ENCODE measurements at regions not wholly inside any gene's neighbourhood (a gene's known extent, or its start where the extent isn't known, plus 50 kb on each side); places are given as distances from the start of the nearest gene placed in this dataset.

DNA sequence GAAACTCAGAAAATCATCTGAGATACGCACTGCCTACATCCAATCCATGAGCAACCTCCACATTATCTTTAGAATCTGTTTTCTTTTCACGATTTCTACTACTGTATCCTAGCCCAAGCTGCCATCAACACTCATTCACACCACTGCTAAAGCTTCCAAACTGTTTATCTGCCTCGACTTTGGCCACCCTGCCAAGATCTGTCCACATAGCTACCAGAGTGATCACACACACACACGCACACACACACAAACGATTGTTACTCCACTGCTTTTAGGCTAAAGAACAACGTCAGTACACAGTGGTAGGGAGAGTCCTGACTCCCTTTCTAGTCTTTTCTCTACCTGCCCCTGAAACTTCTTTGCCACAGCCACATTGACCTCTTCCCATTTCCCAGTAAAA is 142.0 kb downstream of the CCDC71L start:
- TF ChIP-seq EP300 (IDR thresholded peaks at IDR 0.05): no peak
- TF ChIP-seq, protein P1, sequence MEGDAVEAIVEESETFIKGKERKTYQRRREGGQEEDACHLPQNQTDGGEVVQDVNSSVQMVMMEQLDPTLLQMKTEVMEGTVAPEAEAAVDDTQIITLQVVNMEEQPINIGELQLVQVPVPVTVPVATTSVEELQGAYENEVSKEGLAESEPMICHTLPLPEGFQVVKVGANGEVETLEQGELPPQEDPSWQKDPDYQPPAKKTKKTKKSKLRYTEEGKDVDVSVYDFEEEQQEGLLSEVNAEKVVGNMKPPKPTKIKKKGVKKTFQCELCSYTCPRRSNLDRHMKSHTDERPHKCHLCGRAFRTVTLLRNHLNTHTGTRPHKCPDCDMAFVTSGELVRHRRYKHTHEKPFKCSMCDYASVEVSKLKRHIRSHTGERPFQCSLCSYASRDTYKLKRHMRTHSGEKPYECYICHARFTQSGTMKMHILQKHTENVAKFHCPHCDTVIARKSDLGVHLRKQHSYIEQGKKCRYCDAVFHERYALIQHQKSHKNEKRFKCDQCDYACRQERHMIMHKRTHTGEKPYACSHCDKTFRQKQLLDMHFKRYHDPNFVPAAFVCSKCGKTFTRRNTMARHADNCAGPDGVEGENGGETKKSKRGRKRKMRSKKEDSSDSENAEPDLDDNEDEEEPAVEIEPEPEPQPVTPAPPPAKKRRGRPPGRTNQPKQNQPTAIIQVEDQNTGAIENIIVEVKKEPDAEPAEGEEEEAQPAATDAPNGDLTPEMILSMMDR (IDR thresholded peaks at IDR 0.05): no peak

Measured in sigmoid colon (tissue), 4 donors.